Mesenchymal stem cell (in vitro differentiated cells and primary cell): ENCODE measurements at regions not wholly inside any gene's neighbourhood (a gene's known extent, or its start where the extent isn't known, plus 50 kb on each side); places are given as distances from the start of the nearest gene placed in this dataset.

ENCODE experiments used
- DNase-seq: peaks from one replicate; pipeline ENCODE4 v3.0.0-alpha.2; 2013
- H2AFZ ChIP-seq: one replicate; pipeline ENCODE4 v1.6.1; 2013; ENCODE audit warnings: low read depth, mild to moderate bottlenecking, control low read depth, inconsistent platforms, low read length, moderate library complexity
- H2AK5ac ChIP-seq: 2 replicates; pipeline ENCODE4 v1.6.1; 2013; ENCODE audit warnings: low read length, moderate library complexity, mild to moderate bottlenecking, inconsistent platforms; ENCODE audit not compliant: severe bottlenecking
- H2BK120ac ChIP-seq: one replicate; pipeline ENCODE4 v1.6.1; 2013; ENCODE audit warnings: low read depth, mild to moderate bottlenecking, inconsistent platforms, low read length, moderate library complexity
- H2BK12ac ChIP-seq, 2 experiments: one replicate each; pipeline ENCODE4 v1.6.1; 2013; ENCODE audit warnings: inconsistent platforms in 2 of 2, low read length in 2 of 2, mild to moderate bottlenecking in 2 of 2, moderate library complexity in 2 of 2, control low read depth in 1 of 2
- H2BK15ac ChIP-seq: one replicate; pipeline ENCODE4 v1.6.1; 2013; ENCODE audit warnings: mild to moderate bottlenecking, low read depth, inconsistent platforms; ENCODE audit not compliant: poor library complexity, severe bottlenecking
- H2BK5ac ChIP-seq: 2 replicates; pipeline ENCODE4 v1.6.1; 2013; ENCODE audit warnings: low read depth, mild to moderate bottlenecking, low read length, control low read depth, inconsistent platforms; ENCODE audit not compliant: poor library complexity, severe bottlenecking
- H3K14ac ChIP-seq, 2 experiments: one replicate each; pipeline ENCODE4 v1.6.1; 2013; ENCODE audit warnings: inconsistent platforms in 2 of 2, low read length in 2 of 2, control low read depth in 1 of 2, mild to moderate bottlenecking in 1 of 2, moderate library complexity in 1 of 2
- H3K18ac ChIP-seq, 2 experiments: one replicate each; pipeline ENCODE4 v1.6.1; 2013; ENCODE audit warnings: inconsistent platforms in 2 of 2, low read length in 2 of 2, control low read depth in 1 of 2, low read depth in 1 of 2, mild to moderate bottlenecking in 1 of 2
- H3K23ac ChIP-seq, 2 experiments: one replicate each; pipeline ENCODE4 v1.6.1; 2013; ENCODE audit warnings: inconsistent platforms in 2 of 2, low read length in 2 of 2, mild to moderate bottlenecking in 2 of 2, moderate library complexity in 2 of 2, control low read depth in 1 of 2
- H3K27ac ChIP-seq: 2 replicates; pipeline ENCODE4 v1.5.1; 2013; ENCODE audit warnings: mild to moderate bottlenecking, moderate library complexity, low read length, control low read depth, inconsistent platforms; ENCODE audit not compliant: poor library complexity, severe bottlenecking
- H3K27me3 ChIP-seq, 2 experiments: 2 replicates each; pipeline versions ENCODE4 v1.6.1 to v1.7.0; 2013; ENCODE audit warnings: low read length in 2 of 2, mild to moderate bottlenecking in 2 of 2, moderate library complexity in 2 of 2, control low read depth in 1 of 2, inconsistent platforms in 1 of 2; ENCODE audit not compliant: control insufficient read depth in 1 of 2, insufficient read depth in 1 of 2
- H3K36me3 ChIP-seq, 2 experiments: 2 replicates each; pipeline versions ENCODE4 v1.6.1 to v1.7.0; 2013; ENCODE audit warnings: low read length in 2 of 2, control low read depth in 1 of 2, inconsistent platforms in 1 of 2, low read depth in 1 of 2, mild to moderate bottlenecking in 1 of 2; ENCODE audit not compliant: insufficient read depth in 2 of 2, control insufficient read depth in 1 of 2
- H3K4ac ChIP-seq, 2 experiments: one replicate each; pipeline ENCODE4 v1.6.1; 2013; ENCODE audit warnings: inconsistent platforms in 2 of 2, low read length in 2 of 2, mild to moderate bottlenecking in 2 of 2, moderate library complexity in 2 of 2, control low read depth in 1 of 2, low read depth in 1 of 2
- H3K4me1 ChIP-seq: 2 replicates; pipeline ENCODE4 v1.6.1; 2013; ENCODE audit warnings: low read depth, low read length, control low read depth; ENCODE audit not compliant: control insufficient read depth, insufficient read depth
- H3K4me2 ChIP-seq: 2 replicates; pipeline ENCODE4 v1.6.1; 2013; ENCODE audit warnings: low read length, mild to moderate bottlenecking, inconsistent platforms; ENCODE audit not compliant: poor library complexity, severe bottlenecking
- H3K4me3 ChIP-seq, 2 experiments: 2 replicates each; pipeline versions ENCODE4 v1.5.1 to v1.7.0; 2013; ENCODE audit warnings: low read length in 2 of 2, mild to moderate bottlenecking in 2 of 2, control low read depth in 1 of 2, low read depth in 1 of 2; ENCODE audit not compliant: insufficient read depth in 1 of 2
- H3K79me1 ChIP-seq: replicated peaks from 2 replicates; pipeline ENCODE4 v1.6.1; 2013; ENCODE audit warnings: mild to moderate bottlenecking, control low read depth, low read length, inconsistent platforms; ENCODE audit not compliant: poor library complexity, severe bottlenecking
- H3K9ac ChIP-seq: 2 replicates; pipeline ENCODE4 v1.7.0; 2013; ENCODE audit warnings: mild to moderate bottlenecking, low read length, moderate library complexity
- H3K9me3 ChIP-seq: 2 replicates; pipeline ENCODE4 v1.7.0; 2013; ENCODE audit warnings: mild to moderate bottlenecking, low read length; ENCODE audit not compliant: control insufficient read depth
- H4K8ac ChIP-seq: one replicate; pipeline ENCODE4 v1.6.1; 2013; ENCODE audit warnings: inconsistent platforms, mild to moderate bottlenecking, low read length, moderate library complexity
- H4K91ac ChIP-seq: one replicate; pipeline ENCODE4 v1.6.1; 2013; ENCODE audit warnings: mild to moderate bottlenecking, low read length, inconsistent platforms
- WGBS: methylation state at CpG from one replicate; pipeline ENCODE4 v1.1.7; 2013; ENCODE audit warnings: mixed read lengths; 5-methylcytosine and 5-hydroxymethylcytosine counted together

- Histone ChIP-seq H3K9ac (no peak overlapping the region), H3K36me3 (no peaks in the 10 kb centered on the region)
- WGBS = 68% methylated on average over 8 of the region's 8 CpGs
These were observed 164.7 kb upstream of the B3GAT1 start for GRCh38 chr11:134576721-134577171.

DNA sequence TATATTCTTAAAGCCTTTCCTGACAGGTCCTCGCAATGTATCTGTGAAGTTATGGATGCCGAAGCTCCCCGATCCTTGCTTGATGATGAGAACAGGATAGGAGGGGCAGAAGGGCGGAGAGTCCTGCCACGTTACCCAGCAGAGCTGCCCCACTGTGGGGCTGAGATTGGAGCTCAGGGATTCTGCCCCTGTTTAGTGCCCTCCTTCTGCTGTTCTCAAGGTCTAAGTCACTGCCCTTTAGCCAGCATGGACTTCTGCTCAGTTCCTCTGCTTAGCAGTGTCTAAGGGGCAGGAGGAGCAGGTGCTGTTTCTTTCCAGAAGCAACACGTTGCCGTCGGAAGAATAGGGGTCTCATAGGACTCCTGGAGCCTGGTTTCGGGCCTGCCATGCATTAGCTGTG lies 164.2 kb upstream of the B3GAT1 start:
- no peak overlapping the region for H2AK5ac ChIP-seq
- no peak overlapping the region for H3K18ac ChIP-seq
- no peaks in the 10 kb centered on the region for H3K79me1 ChIP-seq
- H2BK12ac ChIP-seq = no peak overlapping the region
- H4K91ac ChIP-seq = no peak overlapping the region
- H3K27me3 ChIP-seq = peaks cover 0 to 7% of the 10 kb centered on the region in 2 experiments
- H3K4me3 ChIP-seq = no peak overlapping the region
- H2BK15ac ChIP-seq = no peak overlapping the region
- H3K4me2 ChIP-seq = no peak overlapping the region
- no peak overlapping the region for H3K23ac ChIP-seq
- no peaks in the 10 kb centered on the region for H3K4me1 ChIP-seq
- no peak overlapping the region for H3K9ac ChIP-seq
- H3K27ac ChIP-seq = no peak overlapping the region
- no peak overlapping the region for H2BK120ac ChIP-seq
- no peaks in the 10 kb centered on the region for H3K36me3 ChIP-seq
- H3K9me3 ChIP-seq = no peaks in the 10 kb centered on the region
- H2AFZ ChIP-seq = no peak overlapping the region
- no peak overlapping the region for H3K14ac ChIP-seq
- no peak overlapping the region for H3K4ac ChIP-seq
- no peak for DNase-seq
- WGBS = 74% methylated on average over 9 of the region's 9 CpGs
- no peak overlapping the region for H4K8ac ChIP-seq
- no peak overlapping the region for H2BK5ac ChIP-seq

More at GRCh38 chr11:134576721-134577171, 164.7 kb upstream of the B3GAT1 start:
- H4K8ac ChIP-seq = no peak overlapping the region
- no peaks in the 10 kb centered on the region for H3K9me3 ChIP-seq
- no peak overlapping the region for H2BK15ac ChIP-seq
- H3K27me3 ChIP-seq = peaks cover 0 to 7% of the 10 kb centered on the region in 2 experiments
- H2BK120ac ChIP-seq = no peak overlapping the region
- H2BK5ac ChIP-seq = no peak overlapping the region
- H2BK12ac ChIP-seq = no peak overlapping the region
- no peak overlapping the region for H3K14ac ChIP-seq
- no peaks in the 10 kb centered on the region for H3K79me1 ChIP-seq
- no peaks in the 10 kb centered on the region for H3K4me1 ChIP-seq
- H4K91ac ChIP-seq = peak overlapping the region; percentile 9
- H3K4ac ChIP-seq = no peak overlapping the region
- no peak overlapping the region for H3K27ac ChIP-seq
- H3K4me2 ChIP-seq = no peak overlapping the region
- no peak overlapping the region for H3K4me3 ChIP-seq
- no peak overlapping the region for H2AFZ ChIP-seq
- H3K23ac ChIP-seq = no peak overlapping the region
- H2AK5ac ChIP-seq = no peak overlapping the region
- DNase-seq = no peak
- no peak overlapping the region for H3K18ac ChIP-seq

GRCh38 chr11:134575504-134576230 lies 163.6 kb upstream of the B3GAT1 start:
- H3K14ac ChIP-seq = no peak overlapping the region
- no peak overlapping the region for H2BK15ac ChIP-seq
- no peak overlapping the region for H4K91ac ChIP-seq
- H3K23ac ChIP-seq = no peak overlapping the region
- DNase-seq = no peak
- H3K36me3 ChIP-seq = no peaks in the 10 kb centered on the region
- H3K27ac ChIP-seq = no peak overlapping the region
- H3K9ac ChIP-seq = no peak overlapping the region
- H2AK5ac ChIP-seq = no peak overlapping the region
- no peak overlapping the region for H4K8ac ChIP-seq
- H2BK120ac ChIP-seq = no peak overlapping the region
- H3K4me2 ChIP-seq = no peak overlapping the region
- H3K79me1 ChIP-seq = no peaks in the 10 kb centered on the region
- WGBS = 80% methylated on average over 13 of the region's 16 CpGs
- no peak overlapping the region for H3K4ac ChIP-seq
- no peak overlapping the region for H2AFZ ChIP-seq
- H2BK12ac ChIP-seq = no peak overlapping the region
- no peak overlapping the region for H3K4me3 ChIP-seq
- H3K4me1 ChIP-seq = no peaks in the 10 kb centered on the region
- H3K27me3 ChIP-seq = peaks cover 0 to 7% of the 10 kb centered on the region in 2 experiments
- H3K18ac ChIP-seq = no peak overlapping the region
- H3K9me3 ChIP-seq = no peaks in the 10 kb centered on the region
- H2BK5ac ChIP-seq = no peak overlapping the region

DNA sequence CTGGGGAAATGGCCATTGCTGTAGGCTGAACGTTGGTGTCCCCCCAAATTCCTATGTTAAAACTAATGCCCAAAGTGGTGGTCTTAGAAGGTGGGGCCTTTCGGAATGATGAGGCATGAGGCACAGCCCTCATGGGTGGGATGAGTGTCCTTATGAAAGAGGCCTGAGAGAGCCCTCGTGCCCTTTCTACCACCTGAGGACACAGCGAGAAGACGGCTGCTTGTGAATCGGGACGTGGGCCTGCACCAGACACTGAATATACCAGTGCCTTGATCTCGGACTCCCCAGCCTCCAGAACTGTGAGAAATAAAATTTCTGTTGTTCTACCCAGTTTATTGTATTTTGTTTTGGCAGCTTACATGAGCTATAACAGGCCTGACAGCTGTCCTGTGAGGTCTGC lies 162.9 kb upstream of the B3GAT1 start:
- no peak overlapping the region for H2AK5ac ChIP-seq
- H3K27ac ChIP-seq = no peak overlapping the region
- no peak overlapping the region for H3K18ac ChIP-seq
- H2BK5ac ChIP-seq = no peak overlapping the region
- no peak overlapping the region for H2BK120ac ChIP-seq
- no peak overlapping the region for H2AFZ ChIP-seq
- WGBS = 80% methylated on average over 7 of the region's 8 CpGs
- no peaks in the 10 kb centered on the region for H3K4me1 ChIP-seq
- no peak overlapping the region for H4K91ac ChIP-seq
- H3K36me3 ChIP-seq = no peaks in the 10 kb centered on the region
- no peak overlapping the region for H3K23ac ChIP-seq
- DNase-seq = no peak
- H4K8ac ChIP-seq = no peak overlapping the region
- no peaks in the 10 kb centered on the region for H3K79me1 ChIP-seq
- H3K27me3 ChIP-seq = peaks cover 0 to 7% of the 10 kb centered on the region in 2 experiments
- no peak overlapping the region for H3K14ac ChIP-seq
- no peak overlapping the region for H3K9ac ChIP-seq
- H3K4ac ChIP-seq = no peak overlapping the region
- no peak overlapping the region for H3K4me2 ChIP-seq
- H3K4me3 ChIP-seq = no peak overlapping the region
- H3K9me3 ChIP-seq = no peaks in the 10 kb centered on the region
- H2BK12ac ChIP-seq = no peak overlapping the region
- H2BK15ac ChIP-seq = no peak overlapping the region
